ENCODE measurements at regions not wholly inside any gene's neighbourhood (a gene's known extent, or its start where the extent isn't known, plus 50 kb on each side); places are given as distances from the start of the nearest gene placed in this dataset.

GRCh38 chr9:673264-673965 lies 168.1 kb upstream of the DMRT1 start (continued):
- no peak for TF ChIP-seq DRAP1 (CRISPR knock-in tag; IDR thresholded peaks at IDR 0.05)
- TF ChIP-seq HHEX (CRISPR knock-in tag; IDR thresholded peaks at IDR 0.05), result 0 out of 2 replicates have a peak, but pooled peaks have one; percentile 25
- TF ChIP-seq ZNF83 (CRISPR knock-in tag; IDR thresholded peaks at IDR 0.05; ENCODE audit: borderline replicate concordance), result no peak
- TF ChIP-seq NCOA2 (CRISPR knock-in tag; IDR thresholded peaks at IDR 0.05), result peak; percentile 73
- TF ChIP-seq SP4 (CRISPR knock-in tag; IDR thresholded peaks at IDR 0.05), result no peak
- no peak for TF ChIP-seq ZNF724P (CRISPR knock-in tag; IDR thresholded peaks at IDR 0.05; ENCODE audit: borderline replicate concordance)
- no peak for TF ChIP-seq HOXA9 (CRISPR knock-in tag; IDR thresholded peaks at IDR 0.05; ENCODE audit: borderline replicate concordance)
- TF ChIP-seq, protein P1, sequence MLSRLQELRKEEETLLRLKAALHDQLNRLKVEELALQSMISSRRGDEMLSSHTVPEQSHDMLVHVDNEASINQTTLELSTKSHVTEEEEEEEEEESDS (CRISPR knock-in tag; IDR thresholded peaks at IDR 0.05; ENCODE audit: borderline replicate concordance), result no peak
- TF ChIP-seq RNF2 (conservative IDR thresholded peaks at IDR 0.05; ENCODE audit: low read depth), result no peak
- TF ChIP-seq, protein P2, sequence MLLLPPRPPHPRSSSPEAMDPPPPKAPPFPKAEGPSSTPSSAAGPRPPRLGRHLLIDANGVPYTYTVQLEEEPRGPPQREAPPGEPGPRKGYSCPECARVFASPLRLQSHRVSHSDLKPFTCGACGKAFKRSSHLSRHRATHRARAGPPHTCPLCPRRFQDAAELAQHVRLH (CRISPR knock-in tag; IDR thresholded peaks at IDR 0.05; ENCODE audit: borderline replicate concordance, low read depth), result no peak
- 0 out of 2 replicates have a peak, but pooled peaks have one; percentile 23 for TF ChIP-seq NR2F6 (IDR thresholded peaks at IDR 0.05)
- no peak for TF ChIP-seq NR2F6 (CRISPR knock-in tag; IDR thresholded peaks at IDR 0.05)
- TF ChIP-seq ZNF609 (CRISPR knock-in tag; IDR thresholded peaks at IDR 0.05; ENCODE audit: borderline replicate concordance), result no peak
- peak; percentile 51; the same call in 1 of the 2 replicates for TF ChIP-seq DPF2 (CRISPR knock-in tag; IDR thresholded peaks at IDR 0.05; ENCODE audit: borderline replicate concordance, low read depth)
- no peak for TF ChIP-seq FOXP1 (IDR thresholded peaks at IDR 0.05)
- TF ChIP-seq FOXP1 (CRISPR knock-in tag; IDR thresholded peaks at IDR 0.05), result peak; percentile 89
- TF ChIP-seq, protein P3, sequence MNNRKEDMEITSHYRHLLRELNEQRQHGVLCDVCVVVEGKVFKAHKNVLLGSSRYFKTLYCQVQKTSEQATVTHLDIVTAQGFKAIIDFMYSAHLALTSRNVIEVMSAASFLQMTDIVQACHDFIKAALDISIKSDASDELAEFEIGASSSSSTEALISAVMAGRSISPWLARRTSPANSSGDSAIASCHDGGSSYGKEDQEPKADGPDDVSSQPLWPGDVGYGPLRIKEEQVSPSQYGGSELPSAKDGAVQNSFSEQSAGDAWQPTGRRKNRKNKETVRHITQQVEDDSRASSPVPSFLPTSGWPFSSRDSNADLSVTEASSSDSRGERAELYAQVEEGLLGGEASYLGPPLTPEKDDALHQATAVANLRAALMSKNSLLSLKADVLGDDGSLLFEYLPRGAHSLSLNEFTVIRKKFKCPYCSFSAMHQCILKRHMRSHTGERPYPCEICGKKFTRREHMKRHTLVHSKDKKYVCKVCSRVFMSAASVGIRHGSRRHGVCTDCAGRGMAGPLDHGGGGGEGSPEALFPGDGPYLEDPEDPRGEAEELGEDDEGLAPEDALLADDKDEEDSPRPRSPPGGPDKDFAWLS (CRISPR knock-in tag; IDR thresholded peaks at IDR 0.05; ENCODE audit: borderline replicate concordance), result 0 out of 2 replicates have a peak, but pooled peaks have one; percentile 35
- no peak for TF ChIP-seq NONO (IDR thresholded peaks at IDR 0.05)
- TF ChIP-seq NONO (CRISPR knock-in tag; conservative IDR thresholded peaks at IDR 0.05), result no peak; the same call in 1 of the 2 replicates
- no peak for TF ChIP-seq KDM4B (CRISPR knock-in tag; IDR thresholded peaks at IDR 0.05)
- TF ChIP-seq UBTF (CRISPR knock-in tag; IDR thresholded peaks at IDR 0.05), result peak; percentile 23; the same call in 1 of the 2 replicates
- 0 out of 2 replicates have a peak, but pooled peaks have one; percentile 50 for TF ChIP-seq ZNF430 (CRISPR knock-in tag; IDR thresholded peaks at IDR 0.05)

All from HepG2 (cell line).